CD4-positive, alpha-beta T cell (primary cell): ENCODE measurements at regions not wholly inside any gene's neighbourhood (a gene's known extent, or its start where the extent isn't known, plus 50 kb on each side); places are given as distances from the start of the nearest gene placed in this dataset.
"Not testable (repeated sequence)": the region's sequence is repeated elsewhere in the genome, so short reads cannot be mapped to it uniquely, and the experiment has no call there.

Experiments
- ATAC-seq: fragments of 200-7000 bp; cut with Tn5 transposase; one replicate; pipeline ENCODE4 v1.10.0; 2022; ENCODE audit warnings: mild to moderate bottlenecking; ENCODE audit not compliant: poor library complexity
- CTCF ChIA-PET: fragments of 350-600 bp; sonication (Branson Sonifier 250); formaldehyde crosslinking; loops from one replicate; lab custom pipeline; 2021; ENCODE audit warnings: antibody characterized with exemption, inconsistent platforms; lab: Charles Lee
- POLR2A ChIA-PET: fragments of 350-600 bp; sonication (Branson Sonifier 250); formaldehyde crosslinking; loops from one replicate; lab custom pipeline; 2021; ENCODE audit warnings: antibody characterized with exemption, inconsistent platforms; lab: Charles Lee
- DNase-seq, 14 experiments: peaks; one replicate each; pipeline ENCODE4 v3.0.0-alpha.2; 2013 to 2020; ENCODE audit warnings: mixed read lengths in 2 of 14
- H3K27ac ChIP-seq, 2 donors: one replicate each; pipeline versions ENCODE4 v1.5.1 to v1.7.0; 2013; ENCODE audit warnings: low read length in 2 of 2, low read depth in 1 of 2, mild to moderate bottlenecking in 1 of 2
- H3K27me3 ChIP-seq, 2 experiments: 1 replicate in 1 of 2; 2 replicates in 1 of 2; pipeline versions ENCODE4 v1.6.1 to v1.7.0; 2013; ENCODE audit warnings: low read length in 2 of 2, control low read depth in 1 of 2, mild to moderate bottlenecking in 1 of 2, moderate library complexity in 1 of 2; ENCODE audit not compliant: insufficient read depth in 2 of 2, control insufficient read depth in 1 of 2
- H3K36me3 ChIP-seq: one replicate; pipeline ENCODE4 v1.6.1; 2013; ENCODE audit warnings: low read length, control low read depth; ENCODE audit not compliant: insufficient read depth
- H3K4me1 ChIP-seq: one replicate; pipeline ENCODE4 v1.6.1; 2013; ENCODE audit warnings: low read length, control low read depth; ENCODE audit not compliant: insufficient read depth
- H3K4me3 ChIP-seq: one replicate; pipeline ENCODE4 v1.5.1; 2013; ENCODE audit warnings: mild to moderate bottlenecking, low read length, moderate library complexity
- H3K9me3 ChIP-seq, 2 experiments: 1 replicate in 1 of 2; 2 replicates in 1 of 2; pipeline versions ENCODE4 v1.6.1 to v1.7.0; 2013; ENCODE audit warnings: low read length in 2 of 2, mild to moderate bottlenecking in 2 of 2, control low read depth in 1 of 2, moderate library complexity in 1 of 2; ENCODE audit not compliant: control insufficient read depth in 1 of 2, insufficient read depth in 1 of 2
- H3K27ac Mint-ChIP-seq: one replicate; pipeline ENCODE4 v1.8.0; 2020; ENCODE audit warnings: mixed read lengths
- H3K27me3 Mint-ChIP-seq: one replicate; pipeline ENCODE4 v1.8.0; 2021; ENCODE audit warnings: mixed read lengths
- H3K36me3 Mint-ChIP-seq: one replicate; pipeline ENCODE4 v1.8.0; 2021; ENCODE audit warnings: low read depth, mixed read lengths
- H3K4me1 Mint-ChIP-seq: one replicate; pipeline ENCODE4 v1.8.0; 2021; ENCODE audit warnings: low read depth, mixed read lengths
- H3K4me3 Mint-ChIP-seq: one replicate; pipeline ENCODE4 v1.8.0; 2020; ENCODE audit warnings: mild to moderate bottlenecking, mixed read lengths
- H3K9me3 Mint-ChIP-seq: one replicate; pipeline ENCODE4 v1.8.0; 2020; ENCODE audit warnings: mixed read lengths
- CTCF ChIP-seq: fragments of 200-600 bp; IDR thresholded peaks from one replicate; pipeline ENCODE4 v1.8.0; 2022; ENCODE audit warnings: antibody characterized with exemption, mild to moderate bottlenecking
- intact Hi-C, 2 experiments: fragments of 100-400 bp; cut with DNase I in 1 of 2; cut with micrococcal nuclease in 1 of 2; formaldehyde crosslinking; loops; one replicate each; pipeline versions ENCODE4 v1.15.1 to v1.9.0; 2023 to 2025; cut with DNase I, micrococcal nuclease

GRCh38 chr5:94064025-94064424, 322.6 kb upstream of the POU5F2 start:
- peaks cover 95% of the 10 kb centered on the region for H3K36me3 Mint-ChIP-seq
- intact Hi-C loops, result no loop called here
- DNase-seq, result no peak
- Histone ChIP-seq H3K27ac (no peak overlapping the region), H3K36me3 (peaks cover 3% of the 10 kb centered on the region), H3K27me3 (no peaks in the 10 kb centered on the region), H3K4me1 (peaks cover 14% of the 10 kb centered on the region), H3K9me3 (peaks cover 36 to 42% of the 10 kb centered on the region in 2 experiments), H3K4me3 (no peak overlapping the region)
- H3K27ac Mint-ChIP-seq, result no peak overlapping the region
- CTCF ChIA-PET, result no interaction called here
- no peak overlapping the region for H3K4me3 Mint-ChIP-seq
- H3K4me1 Mint-ChIP-seq, result peaks cover 30% of the 10 kb centered on the region
- no peaks in the 10 kb centered on the region for H3K27me3 Mint-ChIP-seq
- TF ChIP-seq CTCF, result no peak
- no peak for ATAC-seq
- peaks cover 28% of the 10 kb centered on the region for H3K9me3 Mint-ChIP-seq
- POLR2A ChIA-PET, result no interaction called here

- intact Hi-C loops, result no loop called here
- Histone ChIP-seq H3K27me3 (no peaks in the 10 kb centered on the region), H3K27ac (no peak overlapping the region), H3K36me3 (peaks cover 9% of the 10 kb centered on the region), H3K4me1 (peaks cover 5% of the 10 kb centered on the region), H3K4me3 (no peak overlapping the region), H3K9me3 (peaks cover 0 to 12% of the 10 kb centered on the region in 2 experiments)
- no peak overlapping the region for H3K4me3 Mint-ChIP-seq
- DNase-seq, result no peak
- no peak for ATAC-seq
- H3K27ac Mint-ChIP-seq, result no peak overlapping the region
- ChIA-PET CTCF (no interaction called here), POLR2A (no interaction called here)
- peaks cover 89% of the 10 kb centered on the region for H3K36me3 Mint-ChIP-seq
- no peaks in the 10 kb centered on the region for H3K27me3 Mint-ChIP-seq
- H3K4me1 Mint-ChIP-seq, result peaks cover 42% of the 10 kb centered on the region
- no peak for TF ChIP-seq CTCF
- H3K9me3 Mint-ChIP-seq, result peaks cover 2% of the 10 kb centered on the region
Measured at GRCh38 chr5:94057655-94058054, 316.3 kb upstream of the POU5F2 start.

GRCh38 chr5:94057217-94057616, 315.8 kb upstream of the POU5F2 start:
- H3K4me1 Mint-ChIP-seq, result peaks cover 37% of the 10 kb centered on the region
- no peak overlapping the region for H3K4me3 Mint-ChIP-seq
- Histone ChIP-seq H3K27me3 (no peaks in the 10 kb centered on the region), H3K27ac (no peak overlapping the region), H3K4me3 (no peak overlapping the region), H3K9me3 (peaks cover 0 to 8% of the 10 kb centered on the region in 2 experiments), H3K4me1 (peaks cover under 1% of the 10 kb centered on the region), H3K36me3 (peaks cover 10% of the 10 kb centered on the region)
- intact Hi-C loops, result no loop called here
- no peak overlapping the region for H3K27ac Mint-ChIP-seq
- CTCF ChIA-PET, result no interaction called here
- TF ChIP-seq CTCF, result no peak
- ATAC-seq (no peak), DNase-seq (no peak)
- no peaks in the 10 kb centered on the region for H3K27me3 Mint-ChIP-seq
- POLR2A ChIA-PET, result no interaction called here
- H3K9me3 Mint-ChIP-seq, result peaks cover 2% of the 10 kb centered on the region
- H3K36me3 Mint-ChIP-seq, result peaks cover 89% of the 10 kb centered on the region

- POLR2A ChIA-PET, ATAC-seq, intact Hi-C loops, H3K27ac Mint-ChIP-seq, H3K27ac ChIP-seq, DNase-seq, H3K4me1 ChIP-seq, CTCF ChIA-PET, H3K4me1 Mint-ChIP-seq, H3K9me3 ChIP-seq, H3K9me3 Mint-ChIP-seq, H3K27me3 ChIP-seq, H3K27me3 Mint-ChIP-seq, H3K4me3 Mint-ChIP-seq, H3K4me3 ChIP-seq: not testable (repeated sequence)
- peaks cover 40% of the 10 kb centered on the region for H3K36me3 ChIP-seq
- H3K36me3 Mint-ChIP-seq, result peaks cover 89% of the 10 kb centered on the region
Measured at GRCh38 chr5:94049307-94049922, 308.0 kb upstream of the POU5F2 start.
